H9 (cell line): ENCODE measurements at regions not wholly inside any gene's neighbourhood (a gene's known extent, or its start where the extent isn't known, plus 50 kb on each side); places are given as distances from the start of the nearest gene placed in this dataset.

ENCODE experiments used
- DNase-seq: peaks from one replicate; pipeline ENCODE4 v3.0.0-alpha.2; 2017
- H2AFZ ChIP-seq: one replicate; pipeline ENCODE4 v1.6.1; 2013; ENCODE audit warnings: mild to moderate bottlenecking, low read length, control low read depth, moderate library complexity
- H2AK5ac ChIP-seq: 2 replicates; pipeline ENCODE4 v1.6.1; 2013; ENCODE audit warnings: low read length, control low read depth, mixed read lengths; ENCODE audit not compliant: insufficient read length
- H2BK120ac ChIP-seq: one replicate; pipeline ENCODE4 v1.6.1; 2013; ENCODE audit warnings: low read depth, mild to moderate bottlenecking, low read length, control low read depth, inconsistent platforms; ENCODE audit not compliant: poor library complexity, severe bottlenecking
- H2BK12ac ChIP-seq: 2 replicates; pipeline ENCODE4 v1.6.1; 2013; ENCODE audit warnings: low read length, control low read depth, mixed read lengths, low read depth; ENCODE audit not compliant: insufficient read length
- H2BK15ac ChIP-seq: 2 replicates; pipeline ENCODE4 v1.6.1; 2013; ENCODE audit warnings: low read depth, low read length, control low read depth
- H2BK20ac ChIP-seq: one replicate; pipeline ENCODE4 v1.6.1; 2013; ENCODE audit warnings: low read depth, mild to moderate bottlenecking, low read length, control low read depth, inconsistent platforms; ENCODE audit not compliant: poor library complexity, severe bottlenecking
- H2BK5ac ChIP-seq: 2 replicates; pipeline ENCODE4 v1.6.1; 2013; ENCODE audit warnings: low read length, control low read depth, mixed read lengths; ENCODE audit not compliant: insufficient read length
- H3K14ac ChIP-seq: 2 replicates; pipeline ENCODE4 v1.6.1; 2013; ENCODE audit warnings: low read length, control low read depth; ENCODE audit not compliant: insufficient read depth
- H3K18ac ChIP-seq: 2 replicates; pipeline ENCODE4 v1.6.1; 2013; ENCODE audit warnings: low read depth, mild to moderate bottlenecking, mixed read lengths, low read length, control low read depth; ENCODE audit not compliant: insufficient read length
- H3K23ac ChIP-seq: 2 replicates; pipeline ENCODE4 v1.6.1; 2013; ENCODE audit warnings: low read length, control low read depth, mixed read lengths, low read depth; ENCODE audit not compliant: insufficient read length
- H3K23me2 ChIP-seq: 2 replicates; pipeline ENCODE4 v1.6.1; 2013; ENCODE audit warnings: low read depth, mild to moderate bottlenecking, mixed read lengths, low read length, control low read depth; ENCODE audit not compliant: insufficient read length, poor library complexity, severe bottlenecking
- H3K27ac ChIP-seq: 2 replicates; pipeline ENCODE4 v1.5.1; 2013; ENCODE audit warnings: low read length, control low read depth, mixed read lengths, low read depth; ENCODE audit not compliant: insufficient read length
- H3K27me3 ChIP-seq: 2 replicates; pipeline ENCODE4 v1.6.1; 2013; ENCODE audit warnings: low read length, control low read depth, inconsistent platforms; ENCODE audit not compliant: insufficient read depth
- H3K4ac ChIP-seq: 2 replicates; pipeline ENCODE4 v1.6.1; 2013; ENCODE audit warnings: low read depth, mild to moderate bottlenecking, control low read depth, inconsistent platforms, low read length, moderate library complexity
- H3K4me1 ChIP-seq: 2 replicates; pipeline ENCODE4 v1.6.1; 2013; ENCODE audit warnings: low read length, control low read depth, inconsistent platforms; ENCODE audit not compliant: insufficient read depth
- H3K4me2 ChIP-seq: 2 replicates; pipeline ENCODE4 v1.6.1; 2013; ENCODE audit warnings: low read length, control low read depth, mixed read lengths; ENCODE audit not compliant: insufficient read length, insufficient read depth
- H3K56ac ChIP-seq: 2 replicates; pipeline ENCODE4 v1.6.1; 2013; ENCODE audit warnings: low read depth, mild to moderate bottlenecking, mixed read lengths, low read length, control low read depth; ENCODE audit not compliant: insufficient read length
- H3K79me1 ChIP-seq: 2 replicates; pipeline ENCODE4 v1.6.1; 2013; ENCODE audit warnings: low read depth, mild to moderate bottlenecking, moderate library complexity, low read length, control low read depth, inconsistent platforms; ENCODE audit not compliant: insufficient read depth, poor library complexity, severe bottlenecking
- H3K79me2 ChIP-seq: 2 replicates; pipeline ENCODE4 v1.6.1; 2013; ENCODE audit warnings: low read length, control low read depth, inconsistent platforms; ENCODE audit not compliant: insufficient read depth
- H3K9ac ChIP-seq: 2 replicates; pipeline ENCODE4 v1.6.1; 2013; ENCODE audit warnings: low read length, control low read depth, mixed read lengths; ENCODE audit not compliant: insufficient read length; ENCODE audit errors: extremely low read depth
- H3K9me3 ChIP-seq: one replicate; pipeline ENCODE4 v1.6.1; 2013; ENCODE audit warnings: low read depth, low read length, inconsistent platforms; ENCODE audit not compliant: control insufficient read depth
- H3T11ph ChIP-seq: one replicate; pipeline ENCODE4 v1.6.1; 2013; ENCODE audit warnings: mild to moderate bottlenecking, low read length, control low read depth, inconsistent platforms
- H4K20me1 ChIP-seq: one replicate; pipeline ENCODE4 v1.6.1; 2013; ENCODE audit not compliant: control insufficient read depth, insufficient read length, insufficient read depth
- H4K5ac ChIP-seq: 2 replicates; pipeline ENCODE4 v1.6.1; 2013; ENCODE audit warnings: low read depth, mild to moderate bottlenecking, mixed read lengths, low read length, control low read depth; ENCODE audit not compliant: insufficient read length
- H4K8ac ChIP-seq: replicated peaks from 2 replicates; pipeline ENCODE4 v1.6.1; 2013; ENCODE audit warnings: low read length, control low read depth, mixed read lengths, low read depth; ENCODE audit not compliant: insufficient read length
- H4K91ac ChIP-seq: 2 replicates; pipeline ENCODE4 v1.6.1; 2013; ENCODE audit warnings: low read depth, mild to moderate bottlenecking, moderate library complexity, mixed read lengths, low read length, control low read depth; ENCODE audit not compliant: insufficient read length
- H3K27ac Mint-ChIP-seq, 3 experiments: 2 replicates in 2 of 3; 3 replicates in 1 of 3; pipeline ENCODE4 v1.8.0; 2020 to 2021; ENCODE audit warnings: mixed read lengths in 3 of 3, mild to moderate bottlenecking in 1 of 3, moderate library complexity in 1 of 3
- H3K27me3 Mint-ChIP-seq: 2 replicates; pipeline ENCODE4 v1.8.0; 2021; ENCODE audit warnings: low read depth, mild to moderate bottlenecking, moderate library complexity, mixed read lengths
- H3K36me3 Mint-ChIP-seq, 3 experiments: 2 replicates in 2 of 3; 3 replicates in 1 of 3; pipeline ENCODE4 v1.8.0; 2020 to 2021; ENCODE audit warnings: low read depth in 3 of 3, mixed read lengths in 3 of 3; ENCODE audit not compliant: insufficient read depth in 1 of 3
- H3K4me1 Mint-ChIP-seq, 2 experiments: 2 replicates each; pipeline ENCODE4 v1.8.0; 2020; ENCODE audit warnings: mixed read lengths in 2 of 2
- H3K4me3 Mint-ChIP-seq, 2 experiments: 2 replicates in 1 of 2; 3 replicates in 1 of 2; pipeline ENCODE4 v1.8.0; 2020 to 2021; ENCODE audit warnings: mild to moderate bottlenecking in 2 of 2, mixed read lengths in 2 of 2, moderate library complexity in 1 of 2
- H3K9me3 Mint-ChIP-seq, 2 experiments: 2 replicates in 1 of 2; 3 replicates in 1 of 2; pipeline ENCODE4 v1.8.0; 2020; ENCODE audit warnings: mild to moderate bottlenecking in 2 of 2, mixed read lengths in 2 of 2, moderate library complexity in 1 of 2
- TF ChIP-seq, protein P1 (sequence below): fragments of 200-600 bp; sonication (generic); conservative IDR thresholded peaks from 3 replicates; pipeline ENCODE4 v1.8.0; 2021; ENCODE audit warnings: antibody characterized with exemption, mild to moderate bottlenecking

GRCh38 chr6:105714846-105715245 is 312.0 kb upstream of the PREP start:
- H4K91ac ChIP-seq: no peak overlapping the region
- no peak overlapping the region for H3K4me2 ChIP-seq
- TF ChIP-seq, protein P1, sequence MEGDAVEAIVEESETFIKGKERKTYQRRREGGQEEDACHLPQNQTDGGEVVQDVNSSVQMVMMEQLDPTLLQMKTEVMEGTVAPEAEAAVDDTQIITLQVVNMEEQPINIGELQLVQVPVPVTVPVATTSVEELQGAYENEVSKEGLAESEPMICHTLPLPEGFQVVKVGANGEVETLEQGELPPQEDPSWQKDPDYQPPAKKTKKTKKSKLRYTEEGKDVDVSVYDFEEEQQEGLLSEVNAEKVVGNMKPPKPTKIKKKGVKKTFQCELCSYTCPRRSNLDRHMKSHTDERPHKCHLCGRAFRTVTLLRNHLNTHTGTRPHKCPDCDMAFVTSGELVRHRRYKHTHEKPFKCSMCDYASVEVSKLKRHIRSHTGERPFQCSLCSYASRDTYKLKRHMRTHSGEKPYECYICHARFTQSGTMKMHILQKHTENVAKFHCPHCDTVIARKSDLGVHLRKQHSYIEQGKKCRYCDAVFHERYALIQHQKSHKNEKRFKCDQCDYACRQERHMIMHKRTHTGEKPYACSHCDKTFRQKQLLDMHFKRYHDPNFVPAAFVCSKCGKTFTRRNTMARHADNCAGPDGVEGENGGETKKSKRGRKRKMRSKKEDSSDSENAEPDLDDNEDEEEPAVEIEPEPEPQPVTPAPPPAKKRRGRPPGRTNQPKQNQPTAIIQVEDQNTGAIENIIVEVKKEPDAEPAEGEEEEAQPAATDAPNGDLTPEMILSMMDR: no peak
- no peak overlapping the region for H2BK15ac ChIP-seq
- H2BK12ac ChIP-seq: no peak overlapping the region
- H3K56ac ChIP-seq: no peak overlapping the region
- Mint-ChIP-seq H3K36me3 (peaks cover 9 to 41% (median 29%) of the 10 kb centered on the region in 3 experiments), H3K9me3 (peaks cover 32 to 42% of the 10 kb centered on the region in 2 experiments), H3K27me3 (no peaks in the 10 kb centered on the region), H3K27ac (no peak overlapping the region), H3K4me1 (peaks cover 4 to 14% of the 10 kb centered on the region in 2 experiments), H3K4me3 (no peak overlapping the region)
- no peak overlapping the region for H2AFZ ChIP-seq
- H3K79me1 ChIP-seq: no peaks in the 10 kb centered on the region
- H3K4ac ChIP-seq: no peak overlapping the region
- no peak overlapping the region for H3K14ac ChIP-seq
- no peaks in the 10 kb centered on the region for H4K20me1 ChIP-seq
- no peak overlapping the region for H4K8ac ChIP-seq
- H2BK20ac ChIP-seq: no peak overlapping the region
- H3K9me3 ChIP-seq: no peaks in the 10 kb centered on the region
- no peak overlapping the region for H2AK5ac ChIP-seq
- H3T11ph ChIP-seq: no peak overlapping the region
- no peaks in the 10 kb centered on the region for H3K4me1 ChIP-seq
- H3K27me3 ChIP-seq: no peaks in the 10 kb centered on the region
- no peak overlapping the region for H3K27ac ChIP-seq
- H3K23ac ChIP-seq: no peak overlapping the region
- no peak overlapping the region for H3K18ac ChIP-seq
- H2BK5ac ChIP-seq: no peak overlapping the region
- H3K23me2 ChIP-seq: no peaks in the 10 kb centered on the region
- no peak overlapping the region for H2BK120ac ChIP-seq
- H3K79me2 ChIP-seq: no peaks in the 10 kb centered on the region
- no peak for DNase-seq
- no peak overlapping the region for H3K9ac ChIP-seq
- no peak overlapping the region for H4K5ac ChIP-seq
